ENCODE measurements at regions not wholly inside any gene's neighbourhood (a gene's known extent, or its start where the extent isn't known, plus 50 kb on each side); places are given as distances from the start of the nearest gene placed in this dataset.

- Histone ChIP-seq H2AFZ (ENCODE audit: low read depth, low read length) (no peak overlapping the region), H3K79me2 (ENCODE audit: control insufficient read depth, insufficient read depth, low read length) (no peaks in the 10 kb centered on the region), H3K9me1 (ENCODE audit: control insufficient read depth, insufficient read depth, low read length) (no peaks in the 10 kb centered on the region), H3K36me3 (ENCODE audit: control insufficient read depth, insufficient read depth, low read length) (no peaks in the 10 kb centered on the region), H3K4me2 (ENCODE audit: insufficient read depth, low read length) (no peak overlapping the region), H3K27ac (ENCODE audit: extremely low read depth, low read depth, low read length) (no peak overlapping the region), H3K9me3 (replicated peaks; ENCODE audit: control insufficient read depth, insufficient read depth, low read depth, low read length) (no peaks in the 10 kb centered on the region), H4K20me1 (replicated peaks; ENCODE audit: control insufficient read depth, insufficient read depth, low read length) (no peaks in the 10 kb centered on the region), H3K27me3 (ENCODE audit: control insufficient read depth in 2 of 2, insufficient read depth in 2 of 2, low read length in 2 of 2) (peaks cover 0 to 5% of the 10 kb centered on the region in 2 experiments; a peak in 1 of 5 replicates), H3K4me3 (no peak overlapping the region), H3K4me1 (replicated peaks in 1 of 2; ENCODE audit: control insufficient read depth in 2 of 2, insufficient read depth in 2 of 2, low read length in 2 of 2) (no peaks in the 10 kb centered on the region), H3K9ac (ENCODE audit: insufficient read depth in 1 of 2, low read depth in 2 of 2, low read length in 2 of 2) (no peak overlapping the region)
- ATAC-seq = no peak
- DNase-seq (ENCODE audit: extremely low read depth in 1 of 4, low spot score in 3 of 4) = no peak
- intact Hi-C loops (cut with micrococcal nuclease) (no loop called here), in situ Hi-C loops (cut with MboI) (no loop called here)
- ChIA-PET POLR2A (no interaction called here), CTCF (ENCODE audit: low intra/inter-chr PET ratio) (no interaction called here)
- 4% methylated on average over 5 of the region's 5 CpGs for WGBS (ENCODE audit: insufficient coverage, low coverage, missing lambda C conversion rate)
- FAIRE-seq = no peak
- no TSS peak for BruUV-seq (replicated peaks)
- TF ChIP-seq, protein P1, sequence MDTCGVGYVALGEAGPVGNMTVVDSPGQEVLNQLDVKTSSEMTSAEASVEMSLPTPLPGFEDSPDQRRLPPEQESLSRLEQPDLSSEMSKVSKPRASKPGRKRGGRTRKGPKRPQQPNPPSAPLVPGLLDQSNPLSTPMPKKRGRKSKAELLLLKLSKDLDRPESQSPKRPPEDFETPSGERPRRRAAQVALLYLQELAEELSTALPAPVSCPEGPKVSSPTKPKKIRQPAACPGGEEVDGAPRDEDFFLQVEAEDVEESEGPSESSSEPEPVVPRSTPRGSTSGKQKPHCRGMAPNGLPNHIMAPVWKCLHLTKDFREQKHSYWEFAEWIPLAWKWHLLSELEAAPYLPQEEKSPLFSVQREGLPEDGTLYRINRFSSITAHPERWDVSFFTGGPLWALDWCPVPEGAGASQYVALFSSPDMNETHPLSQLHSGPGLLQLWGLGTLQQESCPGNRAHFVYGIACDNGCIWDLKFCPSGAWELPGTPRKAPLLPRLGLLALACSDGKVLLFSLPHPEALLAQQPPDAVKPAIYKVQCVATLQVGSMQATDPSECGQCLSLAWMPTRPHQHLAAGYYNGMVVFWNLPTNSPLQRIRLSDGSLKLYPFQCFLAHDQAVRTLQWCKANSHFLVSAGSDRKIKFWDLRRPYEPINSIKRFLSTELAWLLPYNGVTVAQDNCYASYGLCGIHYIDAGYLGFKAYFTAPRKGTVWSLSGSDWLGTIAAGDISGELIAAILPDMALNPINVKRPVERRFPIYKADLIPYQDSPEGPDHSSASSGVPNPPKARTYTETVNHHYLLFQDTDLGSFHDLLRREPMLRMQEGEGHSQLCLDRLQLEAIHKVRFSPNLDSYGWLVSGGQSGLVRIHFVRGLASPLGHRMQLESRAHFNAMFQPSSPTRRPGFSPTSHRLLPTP (IDR thresholded peaks at IDR 0.05; ENCODE audit: borderline replicate concordance, extremely low read depth, insufficient read length) = no peak
- TF ChIP-seq ZNF347 (CRISPR knock-in tag; IDR thresholded peaks at IDR 0.05; ENCODE audit: low read depth) (no peak), PURB (CRISPR knock-in tag; IDR thresholded peaks at IDR 0.05; ENCODE audit: low read depth) (no peak), TAF1 (IDR thresholded peaks at IDR 0.05; ENCODE audit: control insufficient read depth, extremely low read depth, insufficient read depth, low read length, severe bottlenecking) (no peak), RBM25 (IDR thresholded peaks at IDR 0.05; ENCODE audit: low read depth, low read length, severe bottlenecking) (no peak), TEAD4 (IDR thresholded peaks at IDR 0.05; ENCODE audit: low read length) (no peak), TEAD4 (CRISPR knock-in tag; IDR thresholded peaks at IDR 0.05; ENCODE audit: borderline replicate concordance) (no peak), GTF2A2 (tag; IDR thresholded peaks at IDR 0.05) (no peak)
- TF ChIP-seq, protein P2, sequence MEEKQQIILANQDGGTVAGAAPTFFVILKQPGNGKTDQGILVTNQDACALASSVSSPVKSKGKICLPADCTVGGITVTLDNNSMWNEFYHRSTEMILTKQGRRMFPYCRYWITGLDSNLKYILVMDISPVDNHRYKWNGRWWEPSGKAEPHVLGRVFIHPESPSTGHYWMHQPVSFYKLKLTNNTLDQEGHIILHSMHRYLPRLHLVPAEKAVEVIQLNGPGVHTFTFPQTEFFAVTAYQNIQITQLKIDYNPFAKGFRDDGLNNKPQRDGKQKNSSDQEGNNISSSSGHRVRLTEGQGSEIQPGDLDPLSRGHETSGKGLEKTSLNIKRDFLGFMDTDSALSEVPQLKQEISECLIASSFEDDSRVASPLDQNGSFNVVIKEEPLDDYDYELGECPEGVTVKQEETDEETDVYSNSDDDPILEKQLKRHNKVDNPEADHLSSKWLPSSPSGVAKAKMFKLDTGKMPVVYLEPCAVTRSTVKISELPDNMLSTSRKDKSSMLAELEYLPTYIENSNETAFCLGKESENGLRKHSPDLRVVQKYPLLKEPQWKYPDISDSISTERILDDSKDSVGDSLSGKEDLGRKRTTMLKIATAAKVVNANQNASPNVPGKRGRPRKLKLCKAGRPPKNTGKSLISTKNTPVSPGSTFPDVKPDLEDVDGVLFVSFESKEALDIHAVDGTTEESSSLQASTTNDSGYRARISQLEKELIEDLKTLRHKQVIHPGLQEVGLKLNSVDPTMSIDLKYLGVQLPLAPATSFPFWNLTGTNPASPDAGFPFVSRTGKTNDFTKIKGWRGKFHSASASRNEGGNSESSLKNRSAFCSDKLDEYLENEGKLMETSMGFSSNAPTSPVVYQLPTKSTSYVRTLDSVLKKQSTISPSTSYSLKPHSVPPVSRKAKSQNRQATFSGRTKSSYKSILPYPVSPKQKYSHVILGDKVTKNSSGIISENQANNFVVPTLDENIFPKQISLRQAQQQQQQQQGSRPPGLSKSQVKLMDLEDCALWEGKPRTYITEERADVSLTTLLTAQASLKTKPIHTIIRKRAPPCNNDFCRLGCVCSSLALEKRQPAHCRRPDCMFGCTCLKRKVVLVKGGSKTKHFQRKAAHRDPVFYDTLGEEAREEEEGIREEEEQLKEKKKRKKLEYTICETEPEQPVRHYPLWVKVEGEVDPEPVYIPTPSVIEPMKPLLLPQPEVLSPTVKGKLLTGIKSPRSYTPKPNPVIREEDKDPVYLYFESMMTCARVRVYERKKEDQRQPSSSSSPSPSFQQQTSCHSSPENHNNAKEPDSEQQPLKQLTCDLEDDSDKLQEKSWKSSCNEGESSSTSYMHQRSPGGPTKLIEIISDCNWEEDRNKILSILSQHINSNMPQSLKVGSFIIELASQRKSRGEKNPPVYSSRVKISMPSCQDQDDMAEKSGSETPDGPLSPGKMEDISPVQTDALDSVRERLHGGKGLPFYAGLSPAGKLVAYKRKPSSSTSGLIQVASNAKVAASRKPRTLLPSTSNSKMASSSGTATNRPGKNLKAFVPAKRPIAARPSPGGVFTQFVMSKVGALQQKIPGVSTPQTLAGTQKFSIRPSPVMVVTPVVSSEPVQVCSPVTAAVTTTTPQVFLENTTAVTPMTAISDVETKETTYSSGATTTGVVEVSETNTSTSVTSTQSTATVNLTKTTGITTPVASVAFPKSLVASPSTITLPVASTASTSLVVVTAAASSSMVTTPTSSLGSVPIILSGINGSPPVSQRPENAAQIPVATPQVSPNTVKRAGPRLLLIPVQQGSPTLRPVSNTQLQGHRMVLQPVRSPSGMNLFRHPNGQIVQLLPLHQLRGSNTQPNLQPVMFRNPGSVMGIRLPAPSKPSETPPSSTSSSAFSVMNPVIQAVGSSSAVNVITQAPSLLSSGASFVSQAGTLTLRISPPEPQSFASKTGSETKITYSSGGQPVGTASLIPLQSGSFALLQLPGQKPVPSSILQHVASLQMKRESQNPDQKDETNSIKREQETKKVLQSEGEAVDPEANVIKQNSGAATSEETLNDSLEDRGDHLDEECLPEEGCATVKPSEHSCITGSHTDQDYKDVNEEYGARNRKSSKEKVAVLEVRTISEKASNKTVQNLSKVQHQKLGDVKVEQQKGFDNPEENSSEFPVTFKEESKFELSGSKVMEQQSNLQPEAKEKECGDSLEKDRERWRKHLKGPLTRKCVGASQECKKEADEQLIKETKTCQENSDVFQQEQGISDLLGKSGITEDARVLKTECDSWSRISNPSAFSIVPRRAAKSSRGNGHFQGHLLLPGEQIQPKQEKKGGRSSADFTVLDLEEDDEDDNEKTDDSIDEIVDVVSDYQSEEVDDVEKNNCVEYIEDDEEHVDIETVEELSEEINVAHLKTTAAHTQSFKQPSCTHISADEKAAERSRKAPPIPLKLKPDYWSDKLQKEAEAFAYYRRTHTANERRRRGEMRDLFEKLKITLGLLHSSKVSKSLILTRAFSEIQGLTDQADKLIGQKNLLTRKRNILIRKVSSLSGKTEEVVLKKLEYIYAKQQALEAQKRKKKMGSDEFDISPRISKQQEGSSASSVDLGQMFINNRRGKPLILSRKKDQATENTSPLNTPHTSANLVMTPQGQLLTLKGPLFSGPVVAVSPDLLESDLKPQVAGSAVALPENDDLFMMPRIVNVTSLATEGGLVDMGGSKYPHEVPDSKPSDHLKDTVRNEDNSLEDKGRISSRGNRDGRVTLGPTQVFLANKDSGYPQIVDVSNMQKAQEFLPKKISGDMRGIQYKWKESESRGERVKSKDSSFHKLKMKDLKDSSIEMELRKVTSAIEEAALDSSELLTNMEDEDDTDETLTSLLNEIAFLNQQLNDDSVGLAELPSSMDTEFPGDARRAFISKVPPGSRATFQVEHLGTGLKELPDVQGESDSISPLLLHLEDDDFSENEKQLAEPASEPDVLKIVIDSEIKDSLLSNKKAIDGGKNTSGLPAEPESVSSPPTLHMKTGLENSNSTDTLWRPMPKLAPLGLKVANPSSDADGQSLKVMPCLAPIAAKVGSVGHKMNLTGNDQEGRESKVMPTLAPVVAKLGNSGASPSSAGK (IDR thresholded peaks at IDR 0.05) = no peak
These were observed 114.2 kb upstream of the TSC22D1 start for GRCh38 chr13:44690376-44690775.
